Spleen (tissue), 7 donors: ENCODE measurements at regions not wholly inside any gene's neighbourhood (a gene's known extent, or its start where the extent isn't known, plus 50 kb on each side); places are given as distances from the start of the nearest gene placed in this dataset.

Experiments
- POLR2A ChIP-seq, 3 donors: fragments of 450-650 bp; IDR thresholded peaks; one replicate each; pipeline ENCODE4 v1.5.1; 2017; ENCODE audit warnings: antibody characterized with exemption in 3 of 3, mild to moderate bottlenecking in 1 of 3
- POLR2AphosphoS5 ChIP-seq, 3 donors: sonication (generic); formaldehyde crosslinking; IDR thresholded peaks; one replicate each; pipeline ENCODE4 v1.5.1; 2017; ENCODE audit warnings: antibody characterized with exemption in 3 of 3
- TF ChIP-seq, protein P1 (sequence below), 11 experiments: fragments of 200-600 bp in 7 of 11; fragments of 450-650 bp in 4 of 11; sonication (generic) in 4 of 11; IDR thresholded peaks in 8 of 11; conservative IDR thresholded peaks in 3 of 11; 1 replicate in 7 of 11; 2 replicates in 4 of 11; pipeline versions ENCODE4 v1.4.0 to v1.8.0; 2016 to 2021; ENCODE audit warnings: antibody characterized with exemption in 11 of 11, inconsistent platforms in 4 of 11, mild to moderate bottlenecking in 1 of 11
- donor health status: DM: no; HTN: no; CAD: no; lungs with moderate emphysema.
- donor health status: DM: no; HTN: no; CAD: no.
- donor health status: DM: no; HTN: no; CAD: no.

- TF ChIP-seq POLR2AphosphoS5 (IDR thresholded peaks at IDR 0.05), result no peak
- TF ChIP-seq, protein P1, sequence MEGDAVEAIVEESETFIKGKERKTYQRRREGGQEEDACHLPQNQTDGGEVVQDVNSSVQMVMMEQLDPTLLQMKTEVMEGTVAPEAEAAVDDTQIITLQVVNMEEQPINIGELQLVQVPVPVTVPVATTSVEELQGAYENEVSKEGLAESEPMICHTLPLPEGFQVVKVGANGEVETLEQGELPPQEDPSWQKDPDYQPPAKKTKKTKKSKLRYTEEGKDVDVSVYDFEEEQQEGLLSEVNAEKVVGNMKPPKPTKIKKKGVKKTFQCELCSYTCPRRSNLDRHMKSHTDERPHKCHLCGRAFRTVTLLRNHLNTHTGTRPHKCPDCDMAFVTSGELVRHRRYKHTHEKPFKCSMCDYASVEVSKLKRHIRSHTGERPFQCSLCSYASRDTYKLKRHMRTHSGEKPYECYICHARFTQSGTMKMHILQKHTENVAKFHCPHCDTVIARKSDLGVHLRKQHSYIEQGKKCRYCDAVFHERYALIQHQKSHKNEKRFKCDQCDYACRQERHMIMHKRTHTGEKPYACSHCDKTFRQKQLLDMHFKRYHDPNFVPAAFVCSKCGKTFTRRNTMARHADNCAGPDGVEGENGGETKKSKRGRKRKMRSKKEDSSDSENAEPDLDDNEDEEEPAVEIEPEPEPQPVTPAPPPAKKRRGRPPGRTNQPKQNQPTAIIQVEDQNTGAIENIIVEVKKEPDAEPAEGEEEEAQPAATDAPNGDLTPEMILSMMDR (IDR thresholded peaks at IDR 0.05 in 8 of 11, conservative IDR thresholded peaks at IDR 0.05 in 3 of 11), result no peak
- no peak for TF ChIP-seq POLR2A (IDR thresholded peaks at IDR 0.05)
Measured at GRCh38 chr15:29959384-29960137, 123.2 kb upstream of the GOLGA8J start.
